ENCODE measurements at regions not wholly inside any gene's neighbourhood (a gene's known extent, or its start where the extent isn't known, plus 50 kb on each side); places are given as distances from the start of the nearest gene placed in this dataset.
A peak's percentile ranks its signal among the peaks of the same experiment; 100 is the strongest.

- in situ Hi-C loops (cut with MboI; ENCODE audit: low pct_unique_long_range_greater_than_20kb, low sequenced_read_pairs, unreplicated experiment), result no loop called here
- no peak for TF ChIP-seq CTCF (IDR thresholded peaks at IDR 0.05; ENCODE audit: extremely low read depth, insufficient read depth, missing control alignments)
- DNase-seq (ENCODE audit: low spot score), result no peak
Measured at GRCh38 chr15:68518785-68519430, 59.9 kb upstream of the CORO2B start.

GRCh38 chr15:68524753-68525584 is 53.8 kb upstream of the CORO2B start:
- no peak for TF ChIP-seq CTCF (IDR thresholded peaks at IDR 0.05; ENCODE audit: extremely low read depth, insufficient read depth, missing control alignments)
- DNase-seq (ENCODE audit: low spot score), result no peak
- in situ Hi-C loops (cut with MboI; ENCODE audit: low pct_unique_long_range_greater_than_20kb, low sequenced_read_pairs, unreplicated experiment), result no loop called here

GRCh38 chr15:68525815-68526214 is 53.0 kb upstream of the CORO2B start:
- no peak for DNase-seq (ENCODE audit: low spot score)
- in situ Hi-C loops (cut with MboI; ENCODE audit: low pct_unique_long_range_greater_than_20kb, low sequenced_read_pairs, unreplicated experiment), result no loop called here
- TF ChIP-seq CTCF (IDR thresholded peaks at IDR 0.05; ENCODE audit: extremely low read depth, insufficient read depth, missing control alignments), result no peak

- TF ChIP-seq CTCF (IDR thresholded peaks at IDR 0.05; ENCODE audit: extremely low read depth, insufficient read depth, missing control alignments), result no peak
- peak; percentile 35 for DNase-seq (ENCODE audit: low spot score)
- in situ Hi-C loops (cut with MboI; ENCODE audit: low pct_unique_long_range_greater_than_20kb, low sequenced_read_pairs, unreplicated experiment), result no loop called here
Measured at GRCh38 chr15:68526269-68526668, 52.5 kb upstream of the CORO2B start.

DNA sequence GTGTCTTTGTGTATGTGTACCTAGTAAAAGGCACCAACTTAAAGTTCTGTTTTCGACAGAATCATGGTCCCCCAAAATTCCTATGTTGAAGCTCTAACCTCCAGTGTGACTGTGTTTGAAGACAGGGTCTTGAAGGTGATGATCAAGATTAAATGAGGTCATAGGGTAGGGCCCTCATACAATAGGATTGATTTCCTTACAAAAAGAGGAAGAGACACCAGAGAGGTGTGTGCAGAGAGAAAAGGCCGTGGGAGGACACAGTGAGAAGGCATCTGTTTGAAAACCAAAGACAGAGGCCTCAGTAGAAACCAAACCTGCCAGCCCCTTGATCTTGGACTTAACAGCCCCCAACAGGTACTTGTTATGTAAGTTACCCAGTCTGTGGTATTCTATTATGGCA is 52.0 kb upstream of the CORO2B start:
- no peak for DNase-seq (ENCODE audit: low spot score)
- no peak for TF ChIP-seq CTCF (IDR thresholded peaks at IDR 0.05; ENCODE audit: extremely low read depth, insufficient read depth, missing control alignments)
- in situ Hi-C loops (cut with MboI; ENCODE audit: low pct_unique_long_range_greater_than_20kb, low sequenced_read_pairs, unreplicated experiment), result no loop called here

DNA sequence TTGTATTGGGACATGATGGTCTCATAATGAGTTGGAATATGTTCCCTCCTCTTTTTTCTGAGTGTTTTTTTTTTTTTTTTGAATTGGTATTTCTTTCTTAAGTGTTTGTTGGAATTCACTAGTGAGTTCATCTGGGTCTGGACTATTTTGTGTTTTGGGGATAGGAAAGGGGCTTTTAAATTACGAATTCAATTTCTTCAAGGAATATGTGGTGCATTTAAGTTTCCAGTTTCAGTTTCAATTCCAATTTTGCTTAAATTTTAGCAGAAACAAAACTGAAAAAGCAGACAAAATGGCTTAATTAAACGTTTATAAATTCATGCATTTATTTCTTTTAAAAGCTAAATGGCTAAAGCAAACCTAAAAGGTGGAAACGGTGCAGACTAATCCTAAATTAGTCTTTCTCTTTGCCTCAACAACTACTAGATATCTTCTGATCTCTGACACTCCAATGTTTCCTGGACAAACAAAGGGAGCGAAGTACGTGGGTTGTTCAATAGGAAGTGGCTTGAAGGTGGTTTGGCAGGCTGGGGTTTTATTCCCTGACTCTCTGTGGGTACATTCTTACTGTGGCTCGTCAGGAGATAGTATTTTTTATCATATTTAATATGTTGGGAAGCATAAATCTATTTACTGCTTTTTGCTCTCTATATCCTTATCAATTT is 50.0 kb upstream of the CORO2B start:
- in situ Hi-C loops (cut with MboI; ENCODE audit: low pct_unique_long_range_greater_than_20kb, low sequenced_read_pairs, unreplicated experiment), result no loop called here
- no peak for DNase-seq (ENCODE audit: low spot score)
- no peak for TF ChIP-seq CTCF (IDR thresholded peaks at IDR 0.05; ENCODE audit: extremely low read depth, insufficient read depth, missing control alignments)

Data from GM13977 (cell line).